CD8-positive, alpha-beta memory T cell (primary cell): ENCODE measurements at regions not wholly inside any gene's neighbourhood (a gene's known extent, or its start where the extent isn't known, plus 50 kb on each side); places are given as distances from the start of the nearest gene placed in this dataset.
"Not testable (repeated sequence)": the region's sequence is repeated elsewhere in the genome, so short reads cannot be mapped to it uniquely, and the experiment has no call there.

ENCODE experiments used
- CTCF ChIA-PET: fragments of 350-600 bp; sonication (Branson Sonifier 250); formaldehyde crosslinking; loops from one replicate; lab custom pipeline; 2021; ENCODE audit warnings: antibody characterized with exemption; lab: Charles Lee
- POLR2A ChIA-PET: fragments of 350-600 bp; sonication (Branson Sonifier 250); formaldehyde crosslinking; loops from one replicate; lab custom pipeline; 2021; ENCODE audit warnings: antibody characterized with exemption; lab: Charles Lee
- DNase-seq, 5 donors: peaks; one replicate each; pipeline versions ENCODE4 v3.0.0 to v3.0.0-alpha.2; 2020 to 2022; ENCODE audit warnings: mixed read lengths in 1 of 5
- H3K27ac ChIP-seq: one replicate; pipeline ENCODE4 v1.7.0; 2013; ENCODE audit warnings: low read depth, mild to moderate bottlenecking, low read length, moderate library complexity
- H3K27me3 ChIP-seq: 2 replicates; pipeline ENCODE4 v1.7.0; 2013; ENCODE audit warnings: low read length, mild to moderate bottlenecking; ENCODE audit not compliant: insufficient read depth, poor library complexity, severe bottlenecking
- H3K36me3 ChIP-seq: 2 replicates; pipeline ENCODE4 v1.7.0; 2013; ENCODE audit warnings: mild to moderate bottlenecking, low read length, moderate library complexity; ENCODE audit not compliant: insufficient read depth
- H3K4me1 ChIP-seq: 2 replicates; pipeline ENCODE4 v1.7.0; 2013; ENCODE audit warnings: mild to moderate bottlenecking, low read length, moderate library complexity; ENCODE audit not compliant: insufficient read depth
- H3K4me3 ChIP-seq: 2 replicates; pipeline ENCODE4 v1.7.0; 2013; ENCODE audit warnings: mild to moderate bottlenecking, low read length
- H3K9me3 ChIP-seq: 2 replicates; pipeline ENCODE4 v1.7.0; 2013; ENCODE audit warnings: mild to moderate bottlenecking, low read length
- H3K27ac Mint-ChIP-seq, 8 donors: one replicate each; pipeline ENCODE4 v1.8.0; 2020 to 2021; ENCODE audit warnings: mixed read lengths in 8 of 8, mild to moderate bottlenecking in 6 of 8, inconsistent platforms in 3 of 8, moderate library complexity in 3 of 8
- H3K27me3 Mint-ChIP-seq, 2 donors: one replicate each; pipeline ENCODE4 v1.8.0; 2020 to 2021; ENCODE audit warnings: mixed read lengths in 2 of 2, mild to moderate bottlenecking in 1 of 2, moderate library complexity in 1 of 2
- H3K36me3 Mint-ChIP-seq, 3 donors: one replicate each; pipeline ENCODE4 v1.8.0; 2020 to 2021; ENCODE audit warnings: mixed read lengths in 3 of 3, inconsistent platforms in 1 of 3, mild to moderate bottlenecking in 1 of 3
- H3K4me1 Mint-ChIP-seq, 3 donors: one replicate each; pipeline ENCODE4 v1.8.0; 2020 to 2021; ENCODE audit warnings: mixed read lengths in 3 of 3, inconsistent platforms in 1 of 3, mild to moderate bottlenecking in 1 of 3
- H3K4me3 Mint-ChIP-seq, 7 donors: one replicate each; pipeline ENCODE4 v1.8.0; 2020 to 2021; ENCODE audit warnings: mixed read lengths in 7 of 7, mild to moderate bottlenecking in 6 of 7, moderate library complexity in 4 of 7, inconsistent platforms in 2 of 7
- H3K9me3 Mint-ChIP-seq, 5 donors: one replicate each; pipeline ENCODE4 v1.8.0; 2020 to 2022; ENCODE audit warnings: mixed read lengths in 5 of 5, mild to moderate bottlenecking in 3 of 5, moderate library complexity in 2 of 5, inconsistent platforms in 1 of 5

GRCh38 chr5:39687924-39688323 lies 263.1 kb upstream of the DAB2 start:
- H3K27me3 ChIP-seq, H3K4me3 Mint-ChIP-seq, H3K27ac ChIP-seq, H3K4me3 ChIP-seq, H3K4me1 Mint-ChIP-seq, H3K9me3 ChIP-seq, H3K36me3 ChIP-seq, H3K9me3 Mint-ChIP-seq, CTCF ChIA-PET, H3K36me3 Mint-ChIP-seq, H3K4me1 ChIP-seq, DNase-seq, POLR2A ChIA-PET, H3K27ac Mint-ChIP-seq: not testable (repeated sequence)
- H3K27me3 Mint-ChIP-seq = peaks cover 10 to 31% of the 10 kb centered on the region in 2 donors

GRCh38 chr5:39680213-39680612 lies 255.4 kb upstream of the DAB2 start:
- ChIA-PET POLR2A (no interaction called here), CTCF (no interaction called here)
- Mint-ChIP-seq H3K4me3 (no peak overlapping the region), H3K9me3 (peaks cover 0 to 5% (median 0%) of the 10 kb centered on the region in 5 donors), H3K36me3 (no peaks in the 10 kb centered on the region), H3K27me3 (peaks cover 3% of the 10 kb centered on the region in 2 donors), H3K4me1 (no peaks in the 10 kb centered on the region), H3K27ac (no peak overlapping the region)
- Histone ChIP-seq H3K4me1 (no peaks in the 10 kb centered on the region), H3K27ac (no peak overlapping the region), H3K36me3 (no peaks in the 10 kb centered on the region), H3K9me3 (no peaks in the 10 kb centered on the region), H3K4me3 (no peak overlapping the region), H3K27me3 (no peaks in the 10 kb centered on the region)
- DNase-seq = no peak

- POLR2A ChIA-PET = no interaction called here
- no peaks in the 10 kb centered on the region for H3K36me3 Mint-ChIP-seq
- H3K27me3 Mint-ChIP-seq = peaks cover 3 to 6% of the 10 kb centered on the region in 2 donors
- Histone ChIP-seq H3K9me3 (no peaks in the 10 kb centered on the region), H3K4me1 (no peaks in the 10 kb centered on the region), H3K27ac (no peak overlapping the region), H3K27me3 (no peaks in the 10 kb centered on the region), H3K36me3 (no peaks in the 10 kb centered on the region), H3K4me3 (no peak overlapping the region)
- CTCF ChIA-PET = no interaction called here
- H3K4me3 Mint-ChIP-seq = no peak overlapping the region
- no peak overlapping the region for H3K27ac Mint-ChIP-seq
- no peak for DNase-seq
- H3K4me1 Mint-ChIP-seq = no peaks in the 10 kb centered on the region
- H3K9me3 Mint-ChIP-seq = peaks cover 0 to 4% (median 0%) of the 10 kb centered on the region in 5 donors
Observed at GRCh38 chr5:39678534-39678933, 253.8 kb upstream of the DAB2 start.

GRCh38 chr5:39675676-39676075 lies 250.9 kb upstream of the DAB2 start:
- Mint-ChIP-seq H3K9me3 (no peaks in the 10 kb centered on the region), H3K27ac (no peak overlapping the region), H3K4me3 (no peak overlapping the region), H3K27me3 (peaks cover under 1 to 8% of the 10 kb centered on the region in 2 donors), H3K36me3 (no peaks in the 10 kb centered on the region), H3K4me1 (no peaks in the 10 kb centered on the region)
- no peak overlapping the region for H3K4me3 ChIP-seq
- no peaks in the 10 kb centered on the region for H3K27me3 ChIP-seq
- CTCF ChIA-PET = no interaction called here
- POLR2A ChIA-PET = no interaction called here
- H3K36me3 ChIP-seq = no peaks in the 10 kb centered on the region
- H3K4me1 ChIP-seq = no peaks in the 10 kb centered on the region
- H3K9me3 ChIP-seq = no peaks in the 10 kb centered on the region
- no peak overlapping the region for H3K27ac ChIP-seq
- no peak for DNase-seq

- no peaks in the 10 kb centered on the region for H3K9me3 Mint-ChIP-seq
- ChIA-PET CTCF (no interaction called here), POLR2A (no interaction called here)
- H3K4me1 ChIP-seq = no peaks in the 10 kb centered on the region
- peaks cover 0 to 8% of the 10 kb centered on the region in 2 donors for H3K27me3 Mint-ChIP-seq
- no peaks in the 10 kb centered on the region for H3K9me3 ChIP-seq
- DNase-seq = no peak
- H3K27me3 ChIP-seq = no peaks in the 10 kb centered on the region
- H3K36me3 ChIP-seq = no peaks in the 10 kb centered on the region
- H3K27ac ChIP-seq = no peak overlapping the region
- H3K4me1 Mint-ChIP-seq = no peaks in the 10 kb centered on the region
- peak overlapping the region in 1 of 8 donors; percentile 11 for H3K27ac Mint-ChIP-seq
- no peak overlapping the region for H3K4me3 ChIP-seq
- H3K4me3 Mint-ChIP-seq = no peak overlapping the region
- no peaks in the 10 kb centered on the region for H3K36me3 Mint-ChIP-seq
Observed at GRCh38 chr5:39674209-39675082, 249.7 kb upstream of the DAB2 start.

GRCh38 chr5:39671561-39671961 lies 246.8 kb upstream of the DAB2 start:
- POLR2A ChIA-PET = no interaction called here
- no peaks in the 10 kb centered on the region for H3K4me1 Mint-ChIP-seq
- no peak overlapping the region for H3K4me3 Mint-ChIP-seq
- no peaks in the 10 kb centered on the region for H3K27me3 ChIP-seq
- no peaks in the 10 kb centered on the region for H3K9me3 ChIP-seq
- H3K36me3 Mint-ChIP-seq = no peaks in the 10 kb centered on the region
- no peak overlapping the region for H3K27ac ChIP-seq
- H3K4me3 ChIP-seq = no peak overlapping the region
- H3K4me1 ChIP-seq = no peaks in the 10 kb centered on the region
- no peak for DNase-seq
- H3K27me3 Mint-ChIP-seq = peaks cover 0 to 8% of the 10 kb centered on the region in 2 donors
- CTCF ChIA-PET = no interaction called here
- no peak overlapping the region for H3K27ac Mint-ChIP-seq
- no peaks in the 10 kb centered on the region for H3K9me3 Mint-ChIP-seq
- H3K36me3 ChIP-seq = no peaks in the 10 kb centered on the region

GRCh38 chr5:39670955-39671354 lies 246.2 kb upstream of the DAB2 start:
- H3K4me1 ChIP-seq = no peaks in the 10 kb centered on the region
- Mint-ChIP-seq H3K9me3 (no peaks in the 10 kb centered on the region), H3K27ac (no peak overlapping the region), H3K36me3 (no peaks in the 10 kb centered on the region), H3K27me3 (peaks cover 0 to 8% of the 10 kb centered on the region in 2 donors), H3K4me3 (no peak overlapping the region), H3K4me1 (no peaks in the 10 kb centered on the region)
- H3K27me3 ChIP-seq = no peaks in the 10 kb centered on the region
- H3K4me3 ChIP-seq = no peak overlapping the region
- DNase-seq = no peak
- no peaks in the 10 kb centered on the region for H3K9me3 ChIP-seq
- no peaks in the 10 kb centered on the region for H3K36me3 ChIP-seq
- H3K27ac ChIP-seq = no peak overlapping the region
- ChIA-PET POLR2A (no interaction called here), CTCF (no interaction called here)

GRCh38 chr5:39670391-39670790 lies 245.6 kb upstream of the DAB2 start:
- Histone ChIP-seq H3K4me3 (no peak overlapping the region), H3K36me3 (no peaks in the 10 kb centered on the region), H3K9me3 (no peaks in the 10 kb centered on the region), H3K4me1 (no peaks in the 10 kb centered on the region), H3K27me3 (no peaks in the 10 kb centered on the region), H3K27ac (no peak overlapping the region)
- Mint-ChIP-seq H3K36me3 (no peaks in the 10 kb centered on the region), H3K4me3 (no peak overlapping the region), H3K27me3 (peaks cover 0 to 8% of the 10 kb centered on the region in 2 donors), H3K9me3 (no peaks in the 10 kb centered on the region), H3K4me1 (no peaks in the 10 kb centered on the region), H3K27ac (peak overlapping the region in 1 of 8 donors; percentile 10)
- POLR2A ChIA-PET = no interaction called here
- DNase-seq = no peak
- CTCF ChIA-PET = no interaction called here
